ENCODE measurements at regions not wholly inside any gene's neighbourhood (a gene's known extent, or its start where the extent isn't known, plus 50 kb on each side); places are given as distances from the start of the nearest gene placed in this dataset.

GRCh38 chr14:65360144-65360784, 52.3 kb upstream of the FUT8 start:
- peak; percentile 35 for DNase-seq

- no peak for DNase-seq
Measured at GRCh38 chr14:65361920-65362319, 50.6 kb upstream of the FUT8 start.

Data from NCI-H1436 (cell line).